H1 (cell line): ENCODE measurements at regions not wholly inside any gene's neighbourhood (a gene's known extent, or its start where the extent isn't known, plus 50 kb on each side); places are given as distances from the start of the nearest gene placed in this dataset.

Source experiments
- BRCA1 ChIP-seq: IDR thresholded peaks from 2 replicates; pipeline ENCODE4 v1.6.1; 2012; ENCODE audit warnings: low read depth, low read length, improper control_type of control experiment
- CTCF ChIP-seq, 3 experiments: IDR thresholded peaks; 1 replicate in 2 of 3; 2 replicates in 1 of 3; pipeline versions ENCODE4 v1.5.1 to v1.6.1; 2011; ENCODE audit warnings: low read length in 3 of 3, mild to moderate bottlenecking in 3 of 3, inconsistent platforms in 2 of 3, low read depth in 1 of 3, moderate library complexity in 1 of 3; ENCODE audit not compliant: insufficient read depth in 1 of 3; ENCODE audit errors: control extremely low read depth in 1 of 3
- JUN ChIP-seq: IDR thresholded peaks from 2 replicates; pipeline ENCODE4 v1.6.1; 2011; ENCODE audit warnings: low read depth, mild to moderate bottlenecking, improper control_type of control experiment, low read length
- NRF1 ChIP-seq: IDR thresholded peaks from 2 replicates; pipeline ENCODE4 v1.6.1; 2011; ENCODE audit warnings: mild to moderate bottlenecking, low read depth, low read length, improper control_type of control experiment

GRCh38 chr15:91711384-91712033 is 142.0 kb upstream of the SLCO3A1 start (continued):
- TF ChIP-seq NRF1 = no peak
- no peak for TF ChIP-seq BRCA1
- TF ChIP-seq CTCF (IDR thresholded peaks at IDR 0.05; ENCODE audit: control extremely low read depth in 1 of 3, insufficient read depth in 1 of 3, low read depth in 1 of 3, low read length in 3 of 3) = no peak
- no peak for TF ChIP-seq JUN
